H1 (cell line): ENCODE measurements at regions not wholly inside any gene's neighbourhood (a gene's known extent, or its start where the extent isn't known, plus 50 kb on each side); places are given as distances from the start of the nearest gene placed in this dataset.

ENCODE experiments used
- ASH2L ChIP-seq: fragments of 200-600, 300-600 bp; sonication (generic); IDR thresholded peaks from one replicate; pipeline ENCODE4 v1.7.1; 2017; ENCODE audit warnings: low read length
- CBX5 ChIP-seq: fragments of 300-800, 300-1000 bp; sonication (generic); IDR thresholded peaks from 2 replicates; pipeline ENCODE4 v1.7.1; 2016; ENCODE audit warnings: antibody characterized with exemption, low read length, low read depth
- CEBPB ChIP-seq: IDR thresholded peaks from 2 replicates; pipeline ENCODE4 v1.6.1; 2012; ENCODE audit warnings: low read depth, low read length
- CHD2 ChIP-seq: IDR thresholded peaks from 2 replicates; pipeline ENCODE4 v1.6.1; 2012; ENCODE audit warnings: low read length, improper control_type of control experiment
- CREB1 ChIP-seq: IDR thresholded peaks from 2 replicates; pipeline ENCODE4 v1.6.1; 2012; ENCODE audit warnings: inconsistent platforms
- CTBP2 ChIP-seq: IDR thresholded peaks from 2 replicates; pipeline ENCODE4 v1.7.0; 2011; ENCODE audit warnings: borderline replicate concordance, mild to moderate bottlenecking, moderate library complexity, mixed read lengths, low read length; ENCODE audit not compliant: insufficient read depth, insufficient read length
- EP300 ChIP-seq, 2 experiments: IDR thresholded peaks; 1 replicate in 1 of 2; 2 replicates in 1 of 2; pipeline ENCODE4 v1.6.1; 2011 to 2012; ENCODE audit warnings: low read depth in 2 of 2, low read length in 2 of 2, mild to moderate bottlenecking in 2 of 2, borderline replicate concordance in 1 of 2, inconsistent platforms in 1 of 2, moderate library complexity in 1 of 2
- HDAC2 ChIP-seq, 2 experiments: fragments of 300-600 bp in 1 of 2; sonication (generic) in 1 of 2; IDR thresholded peaks; 2 replicates each; pipeline ENCODE4 v1.6.1; 2011 to 2012; ENCODE audit warnings: low read depth in 2 of 2, low read length in 2 of 2, mild to moderate bottlenecking in 2 of 2, moderate library complexity in 2 of 2, borderline replicate concordance in 1 of 2, inconsistent platforms in 1 of 2
- JUN ChIP-seq: IDR thresholded peaks from 2 replicates; pipeline ENCODE4 v1.6.1; 2011; ENCODE audit warnings: low read depth, mild to moderate bottlenecking, improper control_type of control experiment, low read length
- KDM1A ChIP-seq: fragments of 200-600, 300-600 bp; sonication (generic); IDR thresholded peaks from 2 replicates; pipeline ENCODE4 v1.7.1; 2016; ENCODE audit warnings: mild to moderate bottlenecking, low read length, borderline replicate concordance
- KDM5A ChIP-seq: fragments of 200-600 bp; IDR thresholded peaks from 2 replicates; pipeline ENCODE4 v1.7.1; 2012; ENCODE audit warnings: mild to moderate bottlenecking, low read length, inconsistent platforms, mixed read lengths
- NANOG ChIP-seq: IDR thresholded peaks from 2 replicates; pipeline ENCODE4 v1.6.1; 2011; ENCODE audit warnings: low read length, low read depth, mild to moderate bottlenecking, inconsistent platforms; ENCODE audit not compliant: insufficient read depth, poor library complexity, severe bottlenecking
- POU5F1 ChIP-seq: IDR thresholded peaks from 2 replicates; pipeline ENCODE4 v1.6.1; 2011; ENCODE audit warnings: low read depth, mild to moderate bottlenecking, low read length, moderate library complexity
- RAD21 ChIP-seq, 2 experiments: IDR thresholded peaks in 1 of 2; conservative IDR thresholded peaks in 1 of 2; 2 replicates each; pipeline ENCODE4 v1.6.1; 2011; ENCODE audit warnings: low read depth in 2 of 2, low read length in 2 of 2, improper control_type of control experiment in 1 of 2, inconsistent platforms in 1 of 2, mild to moderate bottlenecking in 1 of 2, moderate library complexity in 1 of 2
- RFX5 ChIP-seq: IDR thresholded peaks from 2 replicates; pipeline ENCODE4 v1.6.1; 2011; ENCODE audit warnings: low read depth, low read length, improper control_type of control experiment, borderline replicate concordance
- RXRA ChIP-seq: IDR thresholded peaks from 2 replicates; pipeline ENCODE4 v1.6.1; 2011; ENCODE audit warnings: low read depth, mild to moderate bottlenecking, low read length, moderate library complexity; ENCODE audit not compliant: insufficient read depth
- SIX5 ChIP-seq: IDR thresholded peaks from 2 replicates; pipeline ENCODE4 v1.6.1; 2011; ENCODE audit warnings: mild to moderate bottlenecking, low read depth, low read length
- SP1 ChIP-seq: IDR thresholded peaks from 2 replicates; pipeline ENCODE4 v1.6.1; 2011; ENCODE audit warnings: low read depth, low read length
- TAF1 ChIP-seq: IDR thresholded peaks from 2 replicates; pipeline ENCODE4 v1.6.1; 2011; ENCODE audit warnings: mild to moderate bottlenecking, low read depth, low read length
- TBP ChIP-seq: IDR thresholded peaks from 2 replicates; pipeline ENCODE4 v1.6.1; 2011; ENCODE audit warnings: low read depth, low read length, improper control_type of control experiment
- TEAD4 ChIP-seq: IDR thresholded peaks from 2 replicates; pipeline ENCODE4 v1.6.1; 2012; ENCODE audit warnings: low read depth, low read length, inconsistent platforms, mixed read lengths
- YY1 ChIP-seq: IDR thresholded peaks from 2 replicates; pipeline ENCODE4 v1.6.1; 2011; ENCODE audit warnings: low read depth, mild to moderate bottlenecking, low read length
- ZNF274 ChIP-seq: IDR thresholded peaks from 2 replicates; pipeline ENCODE4 v1.7.0; 2012; ENCODE audit warnings: low read length, borderline replicate concordance; ENCODE audit errors: extremely low read depth

- TF ChIP-seq SIX5 (no peak), RFX5 (no peak), NANOG (peak; percentile 75), TAF1 (0 out of 2 replicates have a peak, but pooled peaks have one; percentile 31), JUN (no peak), ZNF274 (no peak), RAD21 (IDR thresholded peaks at IDR 0.05 in 1 of 2, conservative IDR thresholded peaks at IDR 0.05 in 1 of 2; ENCODE audit: low read depth in 2 of 2, low read length in 2 of 2) (peak in 1 of 2 experiments; percentile 25; a peak in 2 of 4 replicates), KDM1A (peak; percentile 28; the same call in 1 of the 2 replicates), CTBP2 (no peak), CHD2 (0 out of 2 replicates have a peak, but pooled peaks have one; percentile 20), SP1 (peak; percentile 73; the same call in 1 of the 2 replicates), KDM5A (no peak), RXRA (no peak), YY1 (peak; percentile 83), EP300 (IDR thresholded peaks at IDR 0.05; ENCODE audit: borderline replicate concordance in 1 of 2, low read depth in 2 of 2, low read length in 2 of 2) (peak in 1 of 2 experiments; percentile 73; a peak in 1 of 3 replicates), ASH2L (peak; percentile 71), CBX5 (no peak), POU5F1 (peak; percentile 34; the same call in 1 of the 2 replicates), CEBPB (peak; percentile 64; the same call in 1 of the 2 replicates), HDAC2 (IDR thresholded peaks at IDR 0.05; ENCODE audit: borderline replicate concordance in 1 of 2, low read depth in 2 of 2, low read length in 2 of 2) (peak in 1 of 2 experiments; percentile 79; a peak in 1 of 4 replicates), CREB1 (0 out of 2 replicates have a peak, but pooled peaks have one; percentile 18), TEAD4 (peak; percentile 38), TBP (0 out of 2 replicates have a peak, but pooled peaks have one; percentile 21)
Observed at GRCh38 chr16:51636920-51637769, 486.1 kb upstream of the SALL1 start (continued).
